ENCODE measurements at regions not wholly inside any gene's neighbourhood (a gene's known extent, or its start where the extent isn't known, plus 50 kb on each side); places are given as distances from the start of the nearest gene placed in this dataset.

GRCh38 chr5:135210286-135211055 is 176.4 kb upstream of the PITX1 start:
- Histone ChIP-seq H3K4me1 (no peaks in the 10 kb centered on the region), H3K27ac (replicated peaks) (no peak overlapping the region), H3K36me3 (no peaks in the 10 kb centered on the region), H3K4me3 (no peak overlapping the region), H3K27me3 (ENCODE audit: low read depth) (peaks cover 33% of the 10 kb centered on the region), H3K9me3 (replicated peaks) (no peaks in the 10 kb centered on the region)
- no peak for DNase-seq
- intact Hi-C loops (cut with micrococcal nuclease) = no loop called here
- TF ChIP-seq CTCF (IDR thresholded peaks at IDR 0.05; ENCODE audit: borderline replicate concordance) = no peak

- H3K4me3 ChIP-seq = no peak overlapping the region
- intact Hi-C loops (cut with micrococcal nuclease) = no loop called here
- no peak for DNase-seq
- peaks cover 3% of the 10 kb centered on the region for H3K9me3 ChIP-seq (replicated peaks)
- H3K27ac ChIP-seq (replicated peaks) = no peak overlapping the region
- no peak for TF ChIP-seq CTCF (IDR thresholded peaks at IDR 0.05; ENCODE audit: borderline replicate concordance)
- peaks cover 22% of the 10 kb centered on the region for H3K27me3 ChIP-seq (ENCODE audit: low read depth)
- no peaks in the 10 kb centered on the region for H3K36me3 ChIP-seq
- no peaks in the 10 kb centered on the region for H3K4me1 ChIP-seq
These were observed 175.1 kb upstream of the PITX1 start for GRCh38 chr5:135208903-135209721.

- H3K27me3 ChIP-seq (ENCODE audit: low read depth) = peaks cover 17% of the 10 kb centered on the region
- no peaks in the 10 kb centered on the region for H3K36me3 ChIP-seq
- intact Hi-C loops (cut with micrococcal nuclease) = no loop called here
- no peaks in the 10 kb centered on the region for H3K4me1 ChIP-seq
- no peak for DNase-seq
- H3K27ac ChIP-seq (replicated peaks) = no peak overlapping the region
- H3K4me3 ChIP-seq = no peak overlapping the region
- H3K9me3 ChIP-seq (replicated peaks) = peaks cover 8% of the 10 kb centered on the region
- TF ChIP-seq CTCF (IDR thresholded peaks at IDR 0.05; ENCODE audit: borderline replicate concordance) = no peak
These were observed 174.5 kb upstream of the PITX1 start for GRCh38 chr5:135208555-135208902.

- Histone ChIP-seq H3K4me3 (no peak overlapping the region), H3K4me1 (no peaks in the 10 kb centered on the region), H3K27ac (replicated peaks) (no peak overlapping the region), H3K27me3 (ENCODE audit: low read depth) (peaks cover 13% of the 10 kb centered on the region), H3K36me3 (no peaks in the 10 kb centered on the region), H3K9me3 (replicated peaks) (peaks cover 15% of the 10 kb centered on the region)
- no peak for TF ChIP-seq CTCF (IDR thresholded peaks at IDR 0.05; ENCODE audit: borderline replicate concordance)
- no peak for DNase-seq
- intact Hi-C loops (cut with micrococcal nuclease) = no loop called here
These were observed 173.8 kb upstream of the PITX1 start for GRCh38 chr5:135207866-135208265.

- Histone ChIP-seq H3K27ac (replicated peaks) (no peak overlapping the region), H3K9me3 (replicated peaks) (peaks cover 25% of the 10 kb centered on the region), H3K4me3 (no peak overlapping the region), H3K27me3 (ENCODE audit: low read depth) (peaks cover 23% of the 10 kb centered on the region), H3K4me1 (no peaks in the 10 kb centered on the region), H3K36me3 (no peaks in the 10 kb centered on the region)
- DNase-seq = no peak
- TF ChIP-seq CTCF (IDR thresholded peaks at IDR 0.05; ENCODE audit: borderline replicate concordance) = no peak
- intact Hi-C loops (cut with micrococcal nuclease) = no loop called here
These were observed 172.8 kb upstream of the PITX1 start for GRCh38 chr5:135206862-135207261.

All from left ventricle myocardium inferior (tissue), 1 donor.